ENCODE measurements at regions not wholly inside any gene's neighbourhood (a gene's known extent, or its start where the extent isn't known, plus 50 kb on each side); places are given as distances from the start of the nearest gene placed in this dataset.

- TF ChIP-seq CTCF (tag by site-specific recombination; IDR thresholded peaks at IDR 0.05) (no peak), KLF10 (tag by site-specific recombination; IDR thresholded peaks at IDR 0.05) (no peak), PBX3 (CRISPR knock-in tag; IDR thresholded peaks at IDR 0.05) (no peak), YY2 (tag by site-specific recombination; IDR thresholded peaks at IDR 0.05) (no peak), SCRT1 (tag by site-specific recombination; IDR thresholded peaks at IDR 0.05; ENCODE audit: borderline replicate concordance) (no peak), ZNF280D (tag by site-specific recombination; IDR thresholded peaks at IDR 0.05) (no peak), ZFP37 (tag by site-specific recombination; IDR thresholded peaks at IDR 0.05) (no peak), YY1 (tag by site-specific recombination; IDR thresholded peaks at IDR 0.05) (no peak), ZNF324 (tag by site-specific recombination; IDR thresholded peaks at IDR 0.05) (no peak), ZSCAN5A (tag by site-specific recombination; IDR thresholded peaks at IDR 0.05) (no peak), ZNF248 (tag by site-specific recombination; IDR thresholded peaks at IDR 0.05) (no peak)
- TF ChIP-seq, protein P1, sequence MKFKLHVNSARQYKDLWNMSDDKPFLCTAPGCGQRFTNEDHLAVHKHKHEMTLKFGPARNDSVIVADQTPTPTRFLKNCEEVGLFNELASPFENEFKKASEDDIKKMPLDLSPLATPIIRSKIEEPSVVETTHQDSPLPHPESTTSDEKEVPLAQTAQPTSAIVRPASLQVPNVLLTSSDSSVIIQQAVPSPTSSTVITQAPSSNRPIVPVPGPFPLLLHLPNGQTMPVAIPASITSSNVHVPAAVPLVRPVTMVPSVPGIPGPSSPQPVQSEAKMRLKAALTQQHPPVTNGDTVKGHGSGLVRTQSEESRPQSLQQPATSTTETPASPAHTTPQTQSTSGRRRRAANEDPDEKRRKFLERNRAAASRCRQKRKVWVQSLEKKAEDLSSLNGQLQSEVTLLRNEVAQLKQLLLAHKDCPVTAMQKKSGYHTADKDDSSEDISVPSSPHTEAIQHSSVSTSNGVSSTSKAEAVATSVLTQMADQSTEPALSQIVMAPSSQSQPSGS (tag by site-specific recombination; IDR thresholded peaks at IDR 0.05; ENCODE audit: low read depth), result no peak
- TF ChIP-seq, protein P2, sequence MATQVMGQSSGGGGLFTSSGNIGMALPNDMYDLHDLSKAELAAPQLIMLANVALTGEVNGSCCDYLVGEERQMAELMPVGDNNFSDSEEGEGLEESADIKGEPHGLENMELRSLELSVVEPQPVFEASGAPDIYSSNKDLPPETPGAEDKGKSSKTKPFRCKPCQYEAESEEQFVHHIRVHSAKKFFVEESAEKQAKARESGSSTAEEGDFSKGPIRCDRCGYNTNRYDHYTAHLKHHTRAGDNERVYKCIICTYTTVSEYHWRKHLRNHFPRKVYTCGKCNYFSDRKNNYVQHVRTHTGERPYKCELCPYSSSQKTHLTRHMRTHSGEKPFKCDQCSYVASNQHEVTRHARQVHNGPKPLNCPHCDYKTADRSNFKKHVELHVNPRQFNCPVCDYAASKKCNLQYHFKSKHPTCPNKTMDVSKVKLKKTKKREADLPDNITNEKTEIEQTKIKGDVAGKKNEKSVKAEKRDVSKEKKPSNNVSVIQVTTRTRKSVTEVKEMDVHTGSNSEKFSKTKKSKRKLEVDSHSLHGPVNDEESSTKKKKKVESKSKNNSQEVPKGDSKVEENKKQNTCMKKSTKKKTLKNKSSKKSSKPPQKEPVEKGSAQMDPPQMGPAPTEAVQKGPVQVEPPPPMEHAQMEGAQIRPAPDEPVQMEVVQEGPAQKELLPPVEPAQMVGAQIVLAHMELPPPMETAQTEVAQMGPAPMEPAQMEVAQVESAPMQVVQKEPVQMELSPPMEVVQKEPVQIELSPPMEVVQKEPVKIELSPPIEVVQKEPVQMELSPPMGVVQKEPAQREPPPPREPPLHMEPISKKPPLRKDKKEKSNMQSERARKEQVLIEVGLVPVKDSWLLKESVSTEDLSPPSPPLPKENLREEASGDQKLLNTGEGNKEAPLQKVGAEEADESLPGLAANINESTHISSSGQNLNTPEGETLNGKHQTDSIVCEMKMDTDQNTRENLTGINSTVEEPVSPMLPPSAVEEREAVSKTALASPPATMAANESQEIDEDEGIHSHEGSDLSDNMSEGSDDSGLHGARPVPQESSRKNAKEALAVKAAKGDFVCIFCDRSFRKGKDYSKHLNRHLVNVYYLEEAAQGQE (tag by site-specific recombination; IDR thresholded peaks at IDR 0.05), result no peak
These were observed 55.2 kb upstream of the FRMD4A start for GRCh38 chr10:14385596-14386593.
